Right atrium auricular region (tissue), 2 donors: ENCODE measurements at regions not wholly inside any gene's neighbourhood (a gene's known extent, or its start where the extent isn't known, plus 50 kb on each side); places are given as distances from the start of the nearest gene placed in this dataset.

ENCODE experiments used
- DNase-seq: peaks from one replicate; pipeline ENCODE4 v3.0.0-alpha.2; 2019; ENCODE audit warnings: low spot score
- H3K27ac ChIP-seq, 2 donors: fragments of 200-600 bp; sonication (generic); 1 replicate in 1 of 2; 2 replicates in 1 of 2; pipeline ENCODE4 v1.5.1; 2016 to 2019
- H3K27me3 ChIP-seq, 2 donors: fragments of 200-600 bp; sonication (generic); one replicate each; pipeline versions ENCODE4 v1.5.1 to v1.6.0; 2017 to 2019
- H3K36me3 ChIP-seq: fragments of 200-600 bp; sonication (generic); one replicate; pipeline ENCODE4 v1.5.1; 2016
- H3K4me1 ChIP-seq, 2 donors: fragments of 200-600 bp; sonication (generic); one replicate each; pipeline versions ENCODE4 v1.5.1 to v1.6.0; 2017 to 2019
- H3K4me3 ChIP-seq, 2 donors: fragments of 200-600 bp; sonication (generic); 1 replicate in 1 of 2; 2 replicates in 1 of 2; pipeline ENCODE4 v1.5.1; 2017 to 2019; ENCODE audit warnings: mild to moderate bottlenecking in 1 of 2, moderate library complexity in 1 of 2
- H3K9me3 ChIP-seq, 2 donors: fragments of 200-600 bp; sonication (generic); one replicate each; pipeline ENCODE4 v1.5.1; 2019
- TF ChIP-seq, protein P1 (sequence below), 2 donors: fragments of 200-600 bp; sonication (generic); IDR thresholded peaks; one replicate each; pipeline ENCODE4 v1.5.1; 2019; ENCODE audit warnings: antibody characterized with exemption in 2 of 2

DNA sequence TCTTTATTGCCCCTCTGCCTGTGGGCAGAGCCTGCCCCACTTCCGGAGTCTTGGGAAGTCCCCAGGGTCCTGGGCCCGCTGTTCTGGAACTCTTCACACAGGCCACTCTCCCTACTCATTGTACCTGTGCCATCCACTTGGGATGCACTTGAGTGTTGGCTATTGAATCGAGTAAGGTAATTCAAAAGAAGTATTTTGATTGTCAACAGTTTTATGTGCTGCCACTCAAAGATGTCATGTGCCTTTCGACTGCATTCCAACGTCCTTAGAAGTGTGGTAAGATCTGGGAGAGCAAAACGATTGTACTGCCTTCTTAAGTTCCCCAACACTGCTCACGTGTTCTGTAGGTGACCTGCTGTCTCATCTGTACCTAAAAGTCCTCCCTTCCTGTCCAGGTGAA, 77.0 kb upstream of the SMIM21 start:
- no peak overlapping the region for H3K27ac ChIP-seq
- no peaks in the 10 kb centered on the region for H3K36me3 ChIP-seq
- no peak overlapping the region for H3K4me3 ChIP-seq
- TF ChIP-seq, protein P1, sequence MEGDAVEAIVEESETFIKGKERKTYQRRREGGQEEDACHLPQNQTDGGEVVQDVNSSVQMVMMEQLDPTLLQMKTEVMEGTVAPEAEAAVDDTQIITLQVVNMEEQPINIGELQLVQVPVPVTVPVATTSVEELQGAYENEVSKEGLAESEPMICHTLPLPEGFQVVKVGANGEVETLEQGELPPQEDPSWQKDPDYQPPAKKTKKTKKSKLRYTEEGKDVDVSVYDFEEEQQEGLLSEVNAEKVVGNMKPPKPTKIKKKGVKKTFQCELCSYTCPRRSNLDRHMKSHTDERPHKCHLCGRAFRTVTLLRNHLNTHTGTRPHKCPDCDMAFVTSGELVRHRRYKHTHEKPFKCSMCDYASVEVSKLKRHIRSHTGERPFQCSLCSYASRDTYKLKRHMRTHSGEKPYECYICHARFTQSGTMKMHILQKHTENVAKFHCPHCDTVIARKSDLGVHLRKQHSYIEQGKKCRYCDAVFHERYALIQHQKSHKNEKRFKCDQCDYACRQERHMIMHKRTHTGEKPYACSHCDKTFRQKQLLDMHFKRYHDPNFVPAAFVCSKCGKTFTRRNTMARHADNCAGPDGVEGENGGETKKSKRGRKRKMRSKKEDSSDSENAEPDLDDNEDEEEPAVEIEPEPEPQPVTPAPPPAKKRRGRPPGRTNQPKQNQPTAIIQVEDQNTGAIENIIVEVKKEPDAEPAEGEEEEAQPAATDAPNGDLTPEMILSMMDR (IDR thresholded peaks at IDR 0.05): no peak
- no peak for DNase-seq
- no peaks in the 10 kb centered on the region for H3K4me1 ChIP-seq
- no peaks in the 10 kb centered on the region for H3K27me3 ChIP-seq
- no peaks in the 10 kb centered on the region for H3K9me3 ChIP-seq

DNA sequence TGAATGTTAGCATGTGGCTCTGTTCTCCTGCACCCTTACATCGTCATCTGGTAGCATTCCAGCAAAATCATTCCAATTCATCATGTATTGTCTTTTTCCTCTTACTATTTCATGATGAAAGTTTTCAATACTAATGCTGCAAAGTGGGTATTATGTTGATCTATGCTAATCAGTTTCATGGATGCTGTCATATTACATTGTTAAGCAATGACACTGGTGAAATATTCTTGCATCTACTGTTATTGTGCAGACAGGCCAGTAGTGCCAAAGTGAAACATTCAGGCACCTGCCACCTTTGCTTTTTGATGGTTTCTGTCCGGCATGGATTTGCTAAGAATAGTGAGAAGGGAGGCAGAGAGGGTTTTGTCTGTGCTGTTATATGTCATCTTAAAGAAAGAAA, 76.1 kb upstream of the SMIM21 start:
- Histone ChIP-seq H3K27ac (no peak overlapping the region), H3K36me3 (no peaks in the 10 kb centered on the region), H3K4me3 (no peak overlapping the region), H3K27me3 (no peaks in the 10 kb centered on the region), H3K9me3 (no peaks in the 10 kb centered on the region), H3K4me1 (no peaks in the 10 kb centered on the region)
- TF ChIP-seq, protein P1 (IDR thresholded peaks at IDR 0.05): no peak
- no peak for DNase-seq

DNA sequence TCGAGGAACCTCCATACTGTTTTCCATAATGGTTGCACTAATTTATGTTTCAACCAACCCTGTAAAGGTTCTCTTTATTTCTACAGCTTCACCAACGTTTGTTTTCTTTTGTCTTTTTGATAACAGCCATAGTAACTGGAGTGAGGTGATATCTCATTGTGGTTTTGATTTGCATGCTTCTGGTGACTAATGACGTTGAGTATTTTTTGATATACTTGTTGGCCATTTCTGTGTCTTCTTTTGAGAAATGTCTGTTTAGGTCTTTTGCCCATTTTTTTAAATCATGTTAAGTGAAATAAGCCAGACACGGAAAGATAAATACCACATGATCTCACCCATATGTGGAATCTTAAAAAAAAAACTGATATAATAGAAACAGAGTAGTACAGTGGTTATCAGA, 74.8 kb upstream of the SMIM21 start:
- no peak for DNase-seq
- TF ChIP-seq, protein P1 (IDR thresholded peaks at IDR 0.05): no peak
- Histone ChIP-seq H3K27ac (no peak overlapping the region), H3K4me3 (no peak overlapping the region), H3K9me3 (no peaks in the 10 kb centered on the region), H3K4me1 (no peaks in the 10 kb centered on the region), H3K27me3 (no peaks in the 10 kb centered on the region), H3K36me3 (no peaks in the 10 kb centered on the region)

DNA sequence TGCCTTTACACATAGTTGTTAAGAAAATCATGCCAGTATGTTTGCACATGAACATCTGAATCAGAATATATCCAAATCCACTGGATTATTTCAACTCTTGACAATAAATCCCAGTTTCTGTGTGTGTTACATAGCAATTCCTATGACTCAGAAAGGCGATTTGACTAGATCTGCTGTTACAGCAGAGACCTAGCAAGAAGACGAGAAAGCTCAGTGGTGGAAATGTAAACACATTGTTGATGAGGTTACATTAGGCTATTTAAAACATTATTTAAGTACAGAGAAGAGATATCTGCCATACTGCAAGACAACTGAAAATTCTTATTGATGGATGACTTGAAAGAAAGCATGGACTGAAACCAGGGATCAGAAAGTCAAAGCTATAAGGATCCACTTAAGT, 73.0 kb upstream of the SMIM21 start:
- Histone ChIP-seq H3K4me1 (no peaks in the 10 kb centered on the region), H3K27me3 (no peaks in the 10 kb centered on the region), H3K27ac (no peak overlapping the region), H3K4me3 (no peak overlapping the region), H3K36me3 (no peaks in the 10 kb centered on the region), H3K9me3 (no peaks in the 10 kb centered on the region)
- no peak for DNase-seq
- TF ChIP-seq, protein P1 (IDR thresholded peaks at IDR 0.05): no peak

DNA sequence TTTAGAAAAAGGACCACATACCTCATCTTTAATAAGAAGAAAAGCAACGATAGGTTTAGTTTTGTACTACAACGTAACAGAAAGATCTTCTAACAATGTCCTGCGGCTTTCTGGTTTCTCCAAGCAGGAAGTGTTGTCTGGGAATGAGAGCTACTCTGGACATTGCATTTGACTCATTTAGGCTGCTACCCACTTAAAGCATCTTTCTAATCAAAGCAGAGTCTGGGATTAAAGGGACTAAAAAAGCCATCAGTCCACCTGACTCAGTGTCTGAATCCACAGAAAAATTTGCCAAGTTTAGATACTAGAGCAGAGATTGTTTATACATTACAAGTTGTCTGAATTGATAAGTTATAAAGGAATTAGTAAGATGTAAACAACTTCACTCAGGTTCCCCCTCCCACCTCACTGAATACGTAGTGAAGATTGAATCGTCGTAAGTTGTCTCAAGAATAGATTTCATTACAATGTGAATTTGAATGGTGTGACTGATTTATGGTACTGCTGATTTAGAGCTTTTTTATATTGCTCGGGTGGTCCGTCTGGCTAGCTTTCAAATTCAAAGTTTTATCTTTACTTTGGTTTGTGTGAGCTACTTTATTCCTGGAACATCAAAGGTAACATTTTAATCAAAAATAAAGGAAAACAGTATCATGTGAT, 70.2 kb upstream of the SMIM21 start:
- Histone ChIP-seq H3K9me3 (no peaks in the 10 kb centered on the region), H3K4me1 (no peaks in the 10 kb centered on the region), H3K27ac (no peak overlapping the region), H3K4me3 (no peak overlapping the region), H3K27me3 (no peaks in the 10 kb centered on the region), H3K36me3 (no peaks in the 10 kb centered on the region)
- DNase-seq: no peak
- TF ChIP-seq, protein P1 (IDR thresholded peaks at IDR 0.05): no peak

DNA sequence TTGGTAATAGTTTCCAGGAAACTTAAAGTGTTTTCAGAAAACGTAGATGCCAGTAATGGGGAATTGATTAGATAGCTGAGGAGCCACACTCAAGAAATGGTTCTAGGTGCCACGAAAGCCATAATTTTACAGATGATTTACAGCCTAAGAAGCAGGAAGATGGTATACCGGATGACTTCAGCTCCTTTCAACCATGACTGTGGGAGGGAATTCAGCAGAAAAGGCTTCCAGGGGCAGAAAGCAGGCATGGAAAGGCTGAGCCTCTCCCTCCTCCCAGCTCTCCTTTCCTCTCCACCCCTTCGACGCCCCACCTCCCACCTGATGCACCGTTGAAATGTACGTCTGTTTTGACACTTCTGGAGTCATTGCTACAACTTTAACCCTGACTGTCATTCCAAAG, 68.6 kb upstream of the SMIM21 start:
- no peaks in the 10 kb centered on the region for H3K9me3 ChIP-seq
- no peaks in the 10 kb centered on the region for H3K4me1 ChIP-seq
- no peaks in the 10 kb centered on the region for H3K36me3 ChIP-seq
- TF ChIP-seq, protein P1 (IDR thresholded peaks at IDR 0.05): no peak
- no peaks in the 10 kb centered on the region for H3K27me3 ChIP-seq
- no peak for DNase-seq
- H3K27ac ChIP-seq: no peak overlapping the region
- H3K4me3 ChIP-seq: no peak overlapping the region
